K562 (cell line): ENCODE measurements at regions not wholly inside any gene's neighbourhood (a gene's known extent, or its start where the extent isn't known, plus 50 kb on each side); places are given as distances from the start of the nearest gene placed in this dataset.

Experiments
- CEBPG ChIP-seq, 3 experiments: fragments of 200-800 bp in 1 of 3; sonication (Bioruptor generic) in 1 of 3; sonication (generic) in 1 of 3; formaldehyde crosslinking in 1 of 3; IDR thresholded peaks in 2 of 3; conservative IDR thresholded peaks in 1 of 3; 2 replicates each; pipeline versions ENCODE4 v1.6.1 to v1.8.0; 2016 to 2022; ENCODE audit warnings: missing compliant biosample characterization in 2 of 3, missing genetic modification characterization in 2 of 3, mild to moderate bottlenecking in 1 of 3, missing genetic modification reagents in 1 of 3
- EGR1 ChIP-seq: fragments of 450-650 bp; conservative IDR thresholded peaks from 2 replicates; pipeline ENCODE4 v1.6.1; 2017; ENCODE audit warnings: mild to moderate bottlenecking
- ZNF764 ChIP-seq: fragments of 250-450 bp; sonication (Bioruptor Pico); IDR thresholded peaks from 2 replicates; pipeline ENCODE4 v1.4.0; 2020; ENCODE audit warnings: low read depth, mild to moderate bottlenecking, moderate library complexity
- TF ChIP-seq, protein P1 (sequence below): fragments of 250-450 bp; sonication (Bioruptor Pico); IDR thresholded peaks from 2 replicates; pipeline ENCODE4 v1.4.0; 2020; ENCODE audit warnings: mild to moderate bottlenecking, moderate library complexity

DNA sequence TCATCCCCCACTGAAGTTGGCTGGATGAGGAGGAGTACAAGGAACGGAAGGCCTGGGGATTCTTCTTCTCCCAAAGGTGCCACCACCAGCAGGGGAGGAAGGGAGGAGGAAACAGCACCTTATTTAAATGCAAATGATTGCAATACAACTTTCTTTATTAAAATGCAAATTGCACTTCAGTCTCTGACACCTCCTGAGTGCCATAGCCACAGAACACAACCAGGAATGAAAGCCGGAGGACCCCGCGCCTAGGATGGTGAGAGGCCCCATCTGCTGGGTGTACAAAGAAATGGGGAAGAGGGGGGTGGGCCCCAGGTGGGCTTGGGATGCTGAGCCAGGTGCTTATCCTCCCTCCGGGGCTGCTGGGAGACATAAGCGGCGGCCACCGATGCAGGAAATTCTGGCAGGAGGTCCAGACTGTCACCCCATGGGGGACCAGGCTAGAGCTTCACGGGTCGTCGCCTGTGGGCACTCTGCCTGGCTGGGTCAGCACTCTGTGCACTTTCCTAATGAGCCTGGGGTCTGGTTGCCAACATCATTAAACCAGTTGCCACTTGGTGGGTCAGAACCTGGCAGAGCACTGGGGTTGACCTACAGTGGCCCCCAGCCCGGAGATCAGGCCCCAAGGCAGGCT lies 154.2 kb upstream of the MLN start:
- TF ChIP-seq EGR1, result no peak
- no peak for TF ChIP-seq ZNF764 (CRISPR knock-in tag)
- TF ChIP-seq CEBPG (CRISPR knock-in tag; IDR thresholded peaks at IDR 0.05), result no peak
- TF ChIP-seq CEBPG (tag; conservative IDR thresholded peaks at IDR 0.05 in 1 of 2, IDR thresholded peaks at IDR 0.05 in 1 of 2), result no peak
- TF ChIP-seq, protein P1, sequence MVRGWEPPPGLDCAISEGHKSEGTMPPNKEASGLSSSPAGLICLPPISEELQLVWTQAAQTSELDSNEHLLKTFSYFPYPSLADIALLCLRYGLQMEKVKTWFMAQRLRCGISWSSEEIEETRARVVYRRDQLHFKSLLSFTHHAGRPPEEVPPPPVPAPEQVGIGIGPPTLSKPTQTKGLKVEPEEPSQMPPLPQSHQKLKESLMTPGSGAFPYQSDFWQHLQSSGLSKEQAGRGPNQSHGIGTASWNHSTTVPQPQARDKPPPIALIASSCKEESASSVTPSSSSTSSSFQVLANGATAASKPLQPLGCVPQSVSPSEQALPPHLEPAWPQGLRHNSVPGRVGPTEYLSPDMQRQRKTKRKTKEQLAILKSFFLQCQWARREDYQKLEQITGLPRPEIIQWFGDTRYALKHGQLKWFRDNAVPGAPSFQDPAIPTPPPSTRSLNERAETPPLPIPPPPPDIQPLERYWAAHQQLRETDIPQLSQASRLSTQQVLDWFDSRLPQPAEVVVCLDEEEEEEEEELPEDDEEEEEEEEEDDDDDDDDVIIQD, result no peak
